ENCODE measurements at regions not wholly inside any gene's neighbourhood (a gene's known extent, or its start where the extent isn't known, plus 50 kb on each side); places are given as distances from the start of the nearest gene placed in this dataset.

DNA sequence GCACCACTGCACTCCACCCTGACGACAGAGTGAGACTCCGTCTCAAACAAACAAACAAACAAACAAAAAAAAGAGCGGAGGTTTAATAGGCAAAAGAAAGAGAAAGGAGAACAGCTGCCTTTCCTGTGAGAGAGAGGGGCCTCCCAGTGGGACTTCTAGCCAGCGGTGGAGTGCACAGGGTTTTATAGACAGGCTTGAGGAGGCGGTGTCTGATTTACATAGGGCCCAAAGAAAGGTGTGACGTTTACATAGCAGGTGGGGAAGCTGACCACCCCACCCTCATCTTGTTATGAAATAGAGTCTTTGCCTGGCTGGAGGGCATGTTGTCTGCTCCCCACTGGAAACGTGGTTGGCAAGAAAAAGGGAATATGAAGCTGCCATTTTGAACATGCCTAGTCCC, 106.0 kb upstream of the CSNK1A1L start:
- ChIA-PET CTCF (no interaction called here), POLR2A (no interaction called here)
- H3K4me1 ChIP-seq = no peaks in the 10 kb centered on the region
- intact Hi-C loops (cut with micrococcal nuclease; ENCODE audit: unreplicated experiment) = no loop called here
- H3K36me3 ChIP-seq (ENCODE audit: control insufficient read depth, insufficient read depth, low read length) = no peaks in the 10 kb centered on the region
- Mint-ChIP-seq H3K4me3 (ENCODE audit: unreplicated experiment) (no peak overlapping the region), H3K4me1 (ENCODE audit: low read depth, unreplicated experiment) (no peaks in the 10 kb centered on the region), H3K27ac (ENCODE audit: unreplicated experiment) (no peak overlapping the region), H3K27me3 (ENCODE audit: insufficient read depth, unreplicated experiment) (peaks cover 7% of the 10 kb centered on the region), H3K36me3 (ENCODE audit: insufficient read depth, unreplicated experiment) (no peaks in the 10 kb centered on the region), H3K9me3 (ENCODE audit: unreplicated experiment) (no peaks in the 10 kb centered on the region)
- H3K27me3 ChIP-seq (replicated peaks; ENCODE audit: control insufficient read depth, insufficient read depth, low read length) = no peaks in the 10 kb centered on the region
- no peak overlapping the region for H3K4me3 ChIP-seq (ENCODE audit: low read depth, low read length)
- TF ChIP-seq, protein P1, sequence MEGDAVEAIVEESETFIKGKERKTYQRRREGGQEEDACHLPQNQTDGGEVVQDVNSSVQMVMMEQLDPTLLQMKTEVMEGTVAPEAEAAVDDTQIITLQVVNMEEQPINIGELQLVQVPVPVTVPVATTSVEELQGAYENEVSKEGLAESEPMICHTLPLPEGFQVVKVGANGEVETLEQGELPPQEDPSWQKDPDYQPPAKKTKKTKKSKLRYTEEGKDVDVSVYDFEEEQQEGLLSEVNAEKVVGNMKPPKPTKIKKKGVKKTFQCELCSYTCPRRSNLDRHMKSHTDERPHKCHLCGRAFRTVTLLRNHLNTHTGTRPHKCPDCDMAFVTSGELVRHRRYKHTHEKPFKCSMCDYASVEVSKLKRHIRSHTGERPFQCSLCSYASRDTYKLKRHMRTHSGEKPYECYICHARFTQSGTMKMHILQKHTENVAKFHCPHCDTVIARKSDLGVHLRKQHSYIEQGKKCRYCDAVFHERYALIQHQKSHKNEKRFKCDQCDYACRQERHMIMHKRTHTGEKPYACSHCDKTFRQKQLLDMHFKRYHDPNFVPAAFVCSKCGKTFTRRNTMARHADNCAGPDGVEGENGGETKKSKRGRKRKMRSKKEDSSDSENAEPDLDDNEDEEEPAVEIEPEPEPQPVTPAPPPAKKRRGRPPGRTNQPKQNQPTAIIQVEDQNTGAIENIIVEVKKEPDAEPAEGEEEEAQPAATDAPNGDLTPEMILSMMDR (IDR thresholded peaks at IDR 0.05; ENCODE audit: insufficient read depth in 1 of 2, low read depth in 1 of 2, low read length in 1 of 2, severe bottlenecking in 1 of 2, unreplicated experiment in 1 of 2) = no peak
- no TSS peak for BruUV-seq (replicated peaks)
- H3K9me3 ChIP-seq = no peaks in the 10 kb centered on the region
- DNase-seq = no peak

DNA sequence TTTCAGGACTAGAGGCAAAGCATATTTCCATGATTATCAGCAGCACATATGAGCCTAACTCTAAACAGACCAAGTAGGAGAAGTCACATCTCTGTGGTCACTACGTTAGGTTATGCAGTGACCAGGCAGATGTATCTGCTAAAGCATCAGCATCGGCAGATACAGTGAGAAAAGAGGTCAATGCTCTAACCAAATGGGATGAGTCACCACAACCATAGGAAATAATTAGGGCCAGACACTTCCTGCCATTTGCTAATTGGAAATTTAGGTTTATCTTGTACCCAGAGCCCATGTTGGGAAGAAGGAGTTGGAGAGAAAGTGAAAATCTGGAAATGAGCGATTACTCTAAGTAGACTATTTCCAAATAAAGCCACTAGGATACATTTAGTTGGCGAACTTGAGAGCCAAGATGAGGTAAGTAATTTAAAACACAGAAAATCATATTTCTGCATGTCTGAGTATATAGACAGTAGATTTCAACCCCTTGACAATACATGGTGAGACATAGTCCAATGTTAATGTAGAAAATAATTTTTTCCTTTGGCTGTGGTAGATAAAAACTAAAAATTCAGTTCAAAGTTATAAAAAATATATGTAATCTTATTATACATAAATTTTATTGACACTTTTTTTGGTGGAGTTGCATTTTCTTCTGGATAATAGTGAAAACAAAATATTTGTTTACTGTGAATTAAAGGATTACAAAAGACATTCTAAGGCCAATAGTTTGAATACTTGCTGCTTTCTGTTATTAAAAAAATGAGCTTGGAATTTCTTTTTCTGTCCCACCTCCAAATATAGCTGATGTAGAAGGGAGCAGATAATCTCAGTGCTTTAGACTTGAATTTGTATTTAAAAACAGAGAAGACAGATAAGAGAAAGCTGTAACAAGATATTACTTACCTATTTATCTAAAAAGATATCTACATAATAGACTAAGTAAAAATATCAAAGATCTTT, 104.4 kb upstream of the CSNK1A1L start:
- H3K4me3 Mint-ChIP-seq (ENCODE audit: unreplicated experiment) = no peak overlapping the region
- TF ChIP-seq, protein P1 (IDR thresholded peaks at IDR 0.05; ENCODE audit: insufficient read depth in 1 of 2, low read depth in 1 of 2, low read length in 1 of 2, severe bottlenecking in 1 of 2, unreplicated experiment in 1 of 2) = no peak
- POLR2A ChIA-PET = no interaction called here
- peaks cover 7% of the 10 kb centered on the region for H3K27me3 Mint-ChIP-seq (ENCODE audit: insufficient read depth, unreplicated experiment)
- H3K9me3 Mint-ChIP-seq (ENCODE audit: unreplicated experiment) = no peaks in the 10 kb centered on the region
- Histone ChIP-seq H3K4me1 (no peaks in the 10 kb centered on the region), H3K27me3 (replicated peaks; ENCODE audit: control insufficient read depth, insufficient read depth, low read length) (no peaks in the 10 kb centered on the region), H3K36me3 (ENCODE audit: control insufficient read depth, insufficient read depth, low read length) (no peaks in the 10 kb centered on the region), H3K9me3 (no peaks in the 10 kb centered on the region), H3K4me3 (ENCODE audit: low read depth, low read length) (no peak overlapping the region)
- no peaks in the 10 kb centered on the region for H3K36me3 Mint-ChIP-seq (ENCODE audit: insufficient read depth, unreplicated experiment)
- intact Hi-C loops (cut with micrococcal nuclease; ENCODE audit: unreplicated experiment) = no loop called here
- no peak for DNase-seq
- no TSS peak for BruUV-seq (replicated peaks)
- CTCF ChIA-PET = no interaction called here
- no peaks in the 10 kb centered on the region for H3K4me1 Mint-ChIP-seq (ENCODE audit: low read depth, unreplicated experiment)
- no peak overlapping the region for H3K27ac Mint-ChIP-seq (ENCODE audit: unreplicated experiment)

DNA sequence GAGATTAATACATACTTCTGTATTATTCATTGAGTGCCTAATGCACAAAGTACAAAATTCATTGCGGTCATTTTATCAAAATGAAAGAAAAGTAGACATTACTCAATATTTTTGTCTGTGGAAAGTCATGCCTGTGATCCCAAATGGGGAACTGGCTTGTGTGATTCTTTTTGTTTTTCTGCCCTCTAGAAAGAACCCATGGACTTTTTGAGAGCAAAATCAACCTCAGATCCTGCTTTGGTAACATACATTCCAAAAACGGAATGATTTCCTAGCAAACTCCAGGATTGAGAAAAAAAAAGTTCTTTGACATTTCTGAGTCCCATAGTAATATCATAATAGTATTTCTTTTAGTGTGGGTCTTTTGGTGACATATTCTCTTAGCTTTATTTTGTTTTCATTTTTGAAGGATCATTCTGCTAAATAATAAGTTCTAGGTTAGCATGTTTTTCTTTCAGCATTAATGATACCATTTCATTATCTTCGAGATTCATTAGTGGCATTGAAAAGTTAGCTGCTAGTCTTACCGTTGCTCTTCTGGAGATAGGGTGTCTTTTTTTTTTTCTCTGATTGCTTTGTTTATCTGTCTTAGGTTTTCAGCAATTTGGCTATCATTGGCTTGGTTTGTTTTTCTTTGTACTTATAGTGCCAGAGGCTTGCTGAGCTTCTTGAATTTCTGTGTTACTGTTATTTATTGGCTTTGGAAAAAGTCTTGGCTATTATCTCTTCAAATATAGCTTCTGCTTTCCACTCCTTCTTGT, 102.4 kb upstream of the CSNK1A1L start:
- H3K27ac Mint-ChIP-seq (ENCODE audit: unreplicated experiment) = no peak overlapping the region
- no peaks in the 10 kb centered on the region for H3K36me3 Mint-ChIP-seq (ENCODE audit: insufficient read depth, unreplicated experiment)
- no peak overlapping the region for H3K4me3 Mint-ChIP-seq (ENCODE audit: unreplicated experiment)
- no peaks in the 10 kb centered on the region for H3K27me3 ChIP-seq (replicated peaks; ENCODE audit: control insufficient read depth, insufficient read depth, low read length)
- POLR2A ChIA-PET = no interaction called here
- TF ChIP-seq, protein P1 (IDR thresholded peaks at IDR 0.05; ENCODE audit: insufficient read depth in 1 of 2, low read depth in 1 of 2, low read length in 1 of 2, severe bottlenecking in 1 of 2, unreplicated experiment in 1 of 2) = no peak
- no peaks in the 10 kb centered on the region for H3K4me1 ChIP-seq
- H3K4me1 Mint-ChIP-seq (ENCODE audit: low read depth, unreplicated experiment) = no peaks in the 10 kb centered on the region
- H3K36me3 ChIP-seq (ENCODE audit: control insufficient read depth, insufficient read depth, low read length) = no peaks in the 10 kb centered on the region
- H3K9me3 Mint-ChIP-seq (ENCODE audit: unreplicated experiment) = no peaks in the 10 kb centered on the region
- intact Hi-C loops (cut with micrococcal nuclease; ENCODE audit: unreplicated experiment) = no loop called here
- CTCF ChIA-PET = no interaction called here
- BruUV-seq (replicated peaks) = no TSS peak
- DNase-seq = no peak
- H3K4me3 ChIP-seq (ENCODE audit: low read depth, low read length) = no peak overlapping the region
- H3K9me3 ChIP-seq = no peaks in the 10 kb centered on the region
- peaks cover 7% of the 10 kb centered on the region for H3K27me3 Mint-ChIP-seq (ENCODE audit: insufficient read depth, unreplicated experiment)

All from Caco-2 (cell line).